ENCODE measurements at regions not wholly inside any gene's neighbourhood (a gene's known extent, or its start where the extent isn't known, plus 50 kb on each side); places are given as distances from the start of the nearest gene placed in this dataset.
"Not testable (repeated sequence)": the region's sequence is repeated elsewhere in the genome, so short reads cannot be mapped to it uniquely, and the experiment has no call there.

- peak; percentile 70 for DNase-seq
Observed at GRCh38 chr16:26665166-26665939, 401.4 kb upstream of the C16orf82 start.

- no peak for DNase-seq
Observed at GRCh38 chr16:26666486-26666885, 400.2 kb upstream of the C16orf82 start.

- no peak for DNase-seq
Observed at GRCh38 chr16:26667307-26667706, 399.4 kb upstream of the C16orf82 start.

- no peak for DNase-seq
Observed at GRCh38 chr16:26668026-26668425, 398.7 kb upstream of the C16orf82 start.

GRCh38 chr16:26672206-26672605 lies 394.5 kb upstream of the C16orf82 start:
- DNase-seq = no peak

- DNase-seq = no peak
Observed at GRCh38 chr16:26673011-26673410, 393.7 kb upstream of the C16orf82 start.

GRCh38 chr16:26680671-26681070 lies 386.1 kb upstream of the C16orf82 start:
- DNase-seq = no peak

- DNase-seq = no peak
Observed at GRCh38 chr16:26688105-26688504, 378.6 kb upstream of the C16orf82 start.

- no peak for DNase-seq
Observed at GRCh38 chr16:26688699-26689098, 378.0 kb upstream of the C16orf82 start.

- no peak for DNase-seq
Observed at GRCh38 chr16:26692658-26693057, 374.1 kb upstream of the C16orf82 start.

GRCh38 chr16:26697807-26698206 lies 368.9 kb upstream of the C16orf82 start:
- DNase-seq = peak; percentile 21

GRCh38 chr16:26700250-26700649 lies 366.5 kb upstream of the C16orf82 start:
- DNase-seq = no peak

GRCh38 chr16:26701243-26701886 lies 365.4 kb upstream of the C16orf82 start:
- no peak for DNase-seq

GRCh38 chr16:26705346-26705745 lies 361.4 kb upstream of the C16orf82 start:
- DNase-seq = no peak

GRCh38 chr16:26708428-26708827 lies 358.3 kb upstream of the C16orf82 start:
- no peak for DNase-seq

GRCh38 chr16:26709175-26709574 lies 357.6 kb upstream of the C16orf82 start:
- DNase-seq = no peak

GRCh38 chr16:26709754-26710153 lies 357.0 kb upstream of the C16orf82 start:
- no peak for DNase-seq

- DNase-seq = no peak
Observed at GRCh38 chr16:26710450-26710849, 356.3 kb upstream of the C16orf82 start.

- DNase-seq = no peak
Observed at GRCh38 chr16:26712876-26713275, 353.9 kb upstream of the C16orf82 start.

GRCh38 chr16:26715969-26716368 lies 350.8 kb upstream of the C16orf82 start:
- DNase-seq = no peak

- DNase-seq = no peak
Observed at GRCh38 chr16:26717826-26718225, 348.9 kb upstream of the C16orf82 start.

- no peak for DNase-seq
Observed at GRCh38 chr16:26721290-26721689, 345.4 kb upstream of the C16orf82 start.

GRCh38 chr16:26721957-26722356 lies 344.8 kb upstream of the C16orf82 start:
- not testable (repeated sequence) for DNase-seq

- no peak for DNase-seq
Observed at GRCh38 chr16:26724189-26724588, 342.5 kb upstream of the C16orf82 start.

GRCh38 chr16:26727848-26728247 lies 338.9 kb upstream of the C16orf82 start:
- DNase-seq = no peak
